Inflammatory macrophage treated with lipopolysaccharide for 1 hour (primary cell): ENCODE measurements at regions not wholly inside any gene's neighbourhood (a gene's known extent, or its start where the extent isn't known, plus 50 kb on each side); places are given as distances from the start of the nearest gene placed in this dataset.

Experiments
- DNase-seq, 2 donors: peaks; one replicate each; pipeline ENCODE4 v3.0.0-alpha.2; 2020 to 2022

- no peak for DNase-seq
Measured at GRCh38 chr2:16124881-16125613, 184.7 kb downstream of the MYCN start.

DNA sequence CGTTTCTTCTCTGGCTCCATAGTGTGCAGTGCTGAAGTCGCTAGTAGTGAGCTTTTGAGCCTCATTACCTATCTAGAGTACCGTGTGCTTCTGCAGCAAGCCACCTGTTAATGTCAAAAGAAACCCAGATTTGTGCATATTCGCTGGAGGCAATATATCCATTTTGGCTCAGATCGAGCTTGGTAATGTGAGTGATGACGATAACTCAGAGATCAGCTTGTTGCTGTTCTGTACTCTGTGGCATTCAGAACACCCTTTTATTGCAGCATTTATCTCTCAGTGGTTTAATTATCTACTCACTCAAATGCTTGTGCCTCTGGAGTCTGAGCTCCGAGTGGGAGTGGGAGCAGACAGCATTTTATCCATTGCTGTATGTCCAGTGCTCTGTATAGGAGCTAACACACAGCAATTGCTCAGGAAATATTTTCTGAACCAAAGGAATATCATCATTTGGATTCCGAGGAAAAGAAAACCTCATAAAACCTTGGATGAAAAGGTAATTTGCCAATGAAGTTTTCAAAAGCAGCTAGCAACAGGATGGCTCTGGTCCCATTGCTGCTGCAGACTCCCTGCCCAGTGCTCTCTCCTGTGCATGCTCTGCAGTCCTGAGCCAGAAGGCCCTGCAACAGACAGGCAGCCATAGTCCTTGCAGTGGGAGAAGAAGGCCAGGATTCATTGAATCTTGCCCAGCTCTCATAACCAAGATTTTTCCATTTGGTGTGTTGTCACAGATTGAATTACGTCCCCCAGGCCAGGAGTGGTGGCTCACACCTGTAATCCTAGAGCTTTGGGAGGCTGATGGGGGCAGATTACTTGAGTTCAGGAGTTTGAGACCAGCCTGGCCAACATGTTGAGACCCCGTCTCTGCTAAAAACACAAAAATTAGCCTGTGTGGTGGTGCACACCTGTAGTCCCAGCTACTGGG, 183.8 kb downstream of the MYCN start:
- DNase-seq, result no peak

GRCh38 chr2:16123421-16123820, 183.1 kb downstream of the MYCN start:
- no peak for DNase-seq

DNA sequence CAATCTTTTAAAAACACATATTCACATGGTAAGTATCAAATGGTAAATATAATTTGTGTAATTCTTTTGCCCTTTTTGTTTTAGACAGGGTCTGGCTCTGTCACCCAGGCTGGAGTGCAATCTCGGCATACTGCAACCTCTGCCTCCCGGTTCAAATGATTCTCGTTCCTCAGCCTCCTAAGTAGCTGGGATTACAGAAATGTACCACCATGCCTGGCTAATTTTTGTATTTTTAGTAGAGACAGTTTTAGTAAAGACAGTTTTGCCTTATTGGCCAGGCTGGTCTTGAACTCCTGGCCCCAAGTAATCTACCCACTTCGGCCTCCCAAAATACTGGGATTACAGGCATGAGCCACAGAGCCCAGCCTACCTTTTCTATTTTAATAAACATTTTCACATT, 182.2 kb downstream of the MYCN start:
- no peak for DNase-seq

DNA sequence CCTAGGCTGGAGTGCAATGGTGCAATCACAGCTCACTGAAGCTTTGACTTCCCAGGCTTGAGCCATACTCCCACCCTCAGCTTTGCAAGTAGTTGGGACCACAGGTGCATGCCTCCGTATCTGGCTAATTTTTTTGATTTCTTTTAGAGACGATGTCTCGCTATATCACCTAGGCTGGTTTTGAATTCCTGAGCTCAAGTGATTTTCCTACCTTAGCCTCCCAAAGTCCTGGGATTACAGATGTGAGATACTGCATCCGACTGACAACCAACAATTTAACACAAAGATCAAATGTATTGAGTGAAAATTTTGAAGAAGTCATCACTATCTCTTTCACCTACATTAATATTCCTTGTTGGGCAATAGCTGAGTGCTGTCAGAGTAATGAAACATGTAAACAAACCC, 181.6 kb downstream of the MYCN start:
- no peak for DNase-seq

GRCh38 chr2:16121231-16121985, 181.1 kb downstream of the MYCN start:
- no peak for DNase-seq

DNA sequence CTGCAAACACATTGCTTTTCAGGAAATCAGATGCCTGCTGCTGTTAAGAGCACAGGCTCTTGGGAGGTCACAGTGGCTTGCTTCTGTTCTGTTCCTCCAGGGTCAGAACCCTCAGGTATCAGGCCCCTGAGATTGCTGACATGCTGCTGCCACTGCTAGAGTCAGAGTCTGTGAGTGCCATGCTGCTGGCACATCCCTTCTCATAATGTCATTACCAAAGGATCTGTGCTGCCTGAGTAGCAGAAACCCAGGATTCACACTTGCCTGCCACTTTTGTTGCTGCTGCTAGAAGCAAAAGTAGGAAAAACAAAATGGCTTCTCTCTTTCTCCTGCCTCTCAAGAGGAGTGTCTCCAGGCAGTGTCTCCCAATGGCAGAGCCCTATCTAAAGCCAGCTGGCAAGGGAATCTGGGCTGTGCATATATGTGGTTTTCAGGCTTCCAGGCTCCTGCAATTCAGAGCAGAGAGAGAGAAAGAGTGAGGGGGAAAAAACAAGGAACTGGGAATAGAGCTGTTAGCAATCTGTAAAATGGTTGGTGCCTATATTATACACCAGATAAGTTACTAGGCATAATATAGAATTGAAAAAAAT, 180.3 kb downstream of the MYCN start:
- DNase-seq, result no peak

DNA sequence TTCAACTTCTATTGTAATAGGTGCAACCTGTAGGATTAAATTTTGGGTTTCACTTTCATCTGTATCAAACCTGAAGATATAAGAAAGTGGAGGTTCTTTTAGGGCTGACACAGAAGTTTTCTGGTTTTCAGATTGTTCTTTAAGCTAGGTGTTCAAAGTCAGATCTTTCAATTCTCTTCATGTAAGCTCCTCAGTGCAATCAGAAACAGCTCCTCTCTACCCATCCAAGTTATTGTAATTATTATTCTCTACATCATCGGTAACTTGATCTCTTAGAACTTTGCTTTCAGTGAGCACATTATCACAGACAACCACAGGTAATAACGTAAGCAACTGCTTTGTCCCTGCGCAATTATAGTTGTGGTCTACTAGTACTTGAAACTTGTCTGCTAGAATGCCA, 179.4 kb downstream of the MYCN start:
- DNase-seq, result no peak

- DNase-seq, result no peak
Measured at GRCh38 chr2:16118611-16119590, 178.6 kb downstream of the MYCN start.

- DNase-seq, result no peak
Measured at GRCh38 chr2:16117791-16118610, 177.7 kb downstream of the MYCN start.

- DNase-seq, result no peak
Measured at GRCh38 chr2:16117021-16117700, 176.8 kb downstream of the MYCN start.

DNA sequence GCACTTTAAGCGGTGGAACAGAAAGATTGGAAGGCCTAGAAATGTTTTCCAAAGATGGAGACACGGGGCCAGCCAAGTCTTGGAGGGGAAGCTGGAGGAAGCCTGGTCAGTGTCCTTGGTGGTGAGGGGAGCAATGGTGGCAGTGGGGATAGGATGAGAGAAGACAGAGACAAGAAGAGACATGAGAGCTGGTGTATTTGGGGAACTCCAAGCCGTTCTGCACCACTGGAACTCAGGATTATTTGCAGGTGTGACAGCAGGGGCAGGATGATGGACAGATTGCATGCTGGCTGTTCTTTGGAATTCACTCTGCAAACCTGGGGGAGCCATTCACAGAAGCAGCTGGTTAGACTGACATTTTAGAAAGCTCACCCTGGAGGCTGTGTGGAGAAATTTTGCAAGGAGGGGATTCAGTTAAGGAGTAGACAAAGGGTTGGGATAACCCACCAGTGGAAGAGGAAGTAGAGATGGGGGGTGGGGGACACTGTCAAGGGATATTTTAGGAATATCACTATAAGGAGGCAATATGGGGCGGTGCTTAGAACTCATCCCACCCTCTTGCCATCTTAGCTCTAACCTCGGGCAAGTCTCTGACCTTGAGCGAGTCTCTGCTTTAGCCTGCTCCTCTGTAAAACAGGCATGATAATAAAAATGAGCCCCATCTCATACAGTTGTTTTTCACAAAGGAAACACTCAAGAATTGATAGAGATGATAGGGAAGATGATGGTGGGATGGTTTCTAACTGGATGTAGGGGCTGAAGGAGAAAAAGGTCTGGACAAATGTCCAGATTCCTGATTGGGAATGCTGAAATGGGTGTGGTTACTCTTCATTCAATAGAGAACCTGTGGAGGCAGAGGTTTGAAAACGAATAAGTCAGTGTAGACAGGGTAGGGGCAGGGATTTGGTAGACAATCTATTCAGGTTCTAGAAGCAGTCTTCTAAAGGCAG, 175.8 kb downstream of the MYCN start:
- DNase-seq, result no peak

DNA sequence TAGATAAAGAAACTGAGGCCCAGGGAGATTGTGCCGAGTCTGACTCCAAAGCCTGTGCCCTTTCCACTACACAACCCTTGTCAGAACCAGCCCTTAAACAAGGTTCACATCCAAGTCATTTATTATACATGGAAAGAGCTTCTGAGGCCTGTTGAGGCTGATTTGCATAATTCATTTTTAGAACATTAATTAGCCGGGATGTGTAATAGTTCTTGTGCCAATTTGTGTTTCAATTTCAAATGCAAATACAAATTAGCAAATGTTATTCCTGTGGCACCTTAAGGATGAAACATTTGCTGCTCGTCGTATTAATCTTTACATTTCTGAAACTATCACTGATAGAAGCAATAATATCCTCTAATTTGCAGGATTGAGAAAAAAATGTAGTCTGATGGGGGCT, 174.9 kb downstream of the MYCN start:
- no peak for DNase-seq

DNA sequence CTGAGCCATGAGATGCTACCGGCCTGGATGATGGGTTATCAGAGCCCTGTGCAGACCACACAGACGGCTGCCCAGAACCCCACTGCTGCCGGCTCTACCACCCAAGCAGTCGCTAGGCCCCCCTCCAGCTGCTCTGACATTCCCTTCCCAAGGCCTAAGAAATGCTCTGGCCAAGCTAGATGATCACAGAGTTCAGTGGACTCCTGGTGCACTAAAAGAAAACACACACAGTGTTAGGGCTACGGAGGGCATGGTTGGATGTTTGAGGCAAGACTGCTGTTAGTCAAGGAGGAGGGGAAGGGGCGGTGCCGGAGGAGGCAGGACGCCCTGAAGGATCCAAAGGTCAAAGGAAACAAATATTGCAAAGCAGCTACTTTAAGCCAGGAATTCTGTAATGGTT, 174.5 kb downstream of the MYCN start:
- DNase-seq, result no peak

DNA sequence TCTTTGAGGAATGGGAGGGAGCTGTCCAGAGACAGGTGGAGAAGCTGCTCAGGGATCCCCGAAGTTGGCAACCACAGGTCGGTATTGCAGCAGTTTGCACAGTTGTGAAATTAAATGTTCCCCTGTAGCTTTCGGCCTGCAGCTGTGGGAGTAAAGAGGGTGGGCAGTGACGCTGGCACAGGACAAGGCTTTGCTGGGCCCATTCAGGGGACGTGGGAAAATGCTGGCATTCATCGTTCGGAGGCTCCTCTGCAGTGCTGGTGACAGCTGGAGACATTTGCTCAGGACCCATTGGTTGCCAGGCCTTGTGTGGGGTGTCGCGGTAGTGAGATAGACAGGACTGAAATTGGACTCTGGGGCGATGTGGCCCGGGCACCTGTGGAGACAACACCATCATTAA, 173.7 kb downstream of the MYCN start:
- DNase-seq, result no peak

- no peak for DNase-seq
Measured at GRCh38 chr2:16113568-16113967, 173.2 kb downstream of the MYCN start.

- no peak for DNase-seq
Measured at GRCh38 chr2:16112972-16113560, 172.7 kb downstream of the MYCN start.

DNA sequence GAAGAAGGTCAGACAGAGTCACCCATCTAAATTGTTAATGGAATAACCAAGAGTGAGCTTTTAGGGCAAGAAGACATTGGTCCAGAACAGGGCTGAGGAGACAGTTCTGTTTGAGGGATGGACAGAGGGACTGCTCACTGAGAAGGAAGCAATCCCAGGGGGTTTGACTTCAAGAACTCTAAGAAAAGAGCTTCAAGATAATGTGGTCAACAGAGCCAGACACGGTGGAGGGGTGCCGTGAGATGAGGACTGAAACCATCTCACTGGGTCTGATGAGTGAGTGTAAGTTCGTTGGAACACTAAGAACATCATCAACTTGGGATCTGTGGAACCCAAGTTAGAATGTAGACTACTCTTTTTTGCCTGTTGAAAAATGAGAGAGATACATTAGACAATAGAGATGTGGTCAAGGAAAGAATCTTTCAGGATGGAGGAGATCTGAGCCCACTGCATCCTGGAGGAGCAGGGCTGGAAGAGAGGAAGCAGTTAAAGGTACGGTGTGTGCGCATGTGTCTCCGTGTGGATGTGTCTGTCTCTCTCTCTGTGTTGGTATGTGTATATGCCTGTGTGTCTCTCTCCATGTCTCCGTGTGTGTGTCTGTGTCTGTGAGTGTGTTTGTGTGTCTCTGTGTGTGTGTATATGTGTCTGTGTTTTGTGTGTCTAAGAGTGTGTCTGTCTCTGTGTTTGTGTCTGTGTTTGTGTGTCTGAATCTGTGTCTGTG, 172.1 kb downstream of the MYCN start:
- DNase-seq, result no peak
